SK-N-MC (cell line): ENCODE measurements at regions not wholly inside any gene's neighbourhood (a gene's known extent, or its start where the extent isn't known, plus 50 kb on each side); places are given as distances from the start of the nearest gene placed in this dataset.
A peak's percentile ranks its signal among the peaks of the same experiment; 100 is the strongest.

Source experiments
- DNase-seq: peaks from one replicate; pipeline ENCODE4 v3.0.0-alpha.2; 2011; ENCODE audit warnings: low read depth, low spot score
- H3K27ac ChIP-seq: fragments of 200-600 bp; sonication (generic); 2 replicates; pipeline ENCODE4 v1.5.1; 2016; ENCODE audit warnings: mixed run types
- H3K36me3 ChIP-seq: fragments of 200-600 bp; sonication (generic); 2 replicates; pipeline ENCODE4 v1.6.1; 2017; ENCODE audit warnings: antibody characterized with exemption, low read length, mixed read lengths; ENCODE audit not compliant: insufficient read depth
- H3K4me3 ChIP-seq: fragments of 200-600 bp; sonication (generic); 2 replicates; pipeline ENCODE4 v1.5.1; 2016
- H3K9ac ChIP-seq: fragments of 200-600 bp; sonication (generic); 2 replicates; pipeline ENCODE4 v1.8.0; 2017; ENCODE audit warnings: mixed run types, mixed read lengths; ENCODE audit not compliant: insufficient read length
- H3K9me3 ChIP-seq: fragments of 200-600 bp; sonication (generic); 2 replicates; pipeline ENCODE4 v1.6.1; 2017; ENCODE audit warnings: low read depth, mild to moderate bottlenecking, antibody characterized with exemption, low read length, moderate library complexity, mixed read lengths
- EZH2 ChIP-seq: fragments of 200-600 bp; sonication (generic); IDR thresholded peaks from one replicate; pipeline ENCODE4 v1.6.1; 2017; ENCODE audit warnings: antibody characterized with exemption
- FOXP2 ChIP-seq: optimal IDR thresholded peaks from 2 replicates; pipeline ENCODE3; 2011; ENCODE audit warnings: mild to moderate bottlenecking, moderate library complexity; ENCODE audit not compliant: insufficient read depth; ENCODE audit errors: extremely low read length, control extremely low read depth
- POLR2AphosphoS5 ChIP-seq: IDR thresholded peaks from 2 replicates; pipeline ENCODE4 v1.6.1; 2012; ENCODE audit warnings: mild to moderate bottlenecking, low read depth, low read length, borderline replicate concordance

GRCh38 chr1:232440325-232441035, 189.5 kb downstream of the SIPA1L2 start:
- Histone ChIP-seq H3K9me3 (no peaks in the 10 kb centered on the region), H3K4me3 (no peak overlapping the region), H3K36me3 (no peaks in the 10 kb centered on the region), H3K27ac (no peak overlapping the region), H3K9ac (no peak overlapping the region)
- DNase-seq: no peak
- TF ChIP-seq POLR2AphosphoS5 (no peak), EZH2 (no peak), FOXP2 (no peak)

- no peak overlapping the region for H3K27ac ChIP-seq
- no peak overlapping the region for H3K9ac ChIP-seq
- DNase-seq: no peak
- H3K36me3 ChIP-seq: no peaks in the 10 kb centered on the region
- no peak overlapping the region for H3K4me3 ChIP-seq
- no peaks in the 10 kb centered on the region for H3K9me3 ChIP-seq
- no peak for TF ChIP-seq FOXP2
- no peak for TF ChIP-seq POLR2AphosphoS5
- no peak for TF ChIP-seq EZH2
Observed at GRCh38 chr1:232439011-232439410, 190.9 kb downstream of the SIPA1L2 start.

- no peaks in the 10 kb centered on the region for H3K36me3 ChIP-seq
- H3K27ac ChIP-seq: no peak overlapping the region
- DNase-seq: no peak
- H3K4me3 ChIP-seq: no peak overlapping the region
- TF ChIP-seq EZH2: no peak
- no peak for TF ChIP-seq FOXP2
- no peak for TF ChIP-seq POLR2AphosphoS5
- no peaks in the 10 kb centered on the region for H3K9me3 ChIP-seq
- no peak overlapping the region for H3K9ac ChIP-seq
Observed at GRCh38 chr1:232438476-232438875, 191.5 kb downstream of the SIPA1L2 start.

GRCh38 chr1:232437510-232437909, 192.4 kb downstream of the SIPA1L2 start:
- H3K4me3 ChIP-seq: no peak overlapping the region
- H3K36me3 ChIP-seq: no peaks in the 10 kb centered on the region
- no peak for TF ChIP-seq POLR2AphosphoS5
- no peak for TF ChIP-seq FOXP2
- no peak overlapping the region for H3K27ac ChIP-seq
- H3K9ac ChIP-seq: no peak overlapping the region
- H3K9me3 ChIP-seq: no peaks in the 10 kb centered on the region
- DNase-seq: no peak

GRCh38 chr1:232435729-232436128, 194.2 kb downstream of the SIPA1L2 start:
- peak; percentile 50 for DNase-seq
- no peak for TF ChIP-seq EZH2
- TF ChIP-seq POLR2AphosphoS5: no peak
- TF ChIP-seq FOXP2: no peak
- no peaks in the 10 kb centered on the region for H3K36me3 ChIP-seq

GRCh38 chr1:232432313-232432712, 197.6 kb downstream of the SIPA1L2 start:
- no peak overlapping the region for H3K9ac ChIP-seq
- H3K4me3 ChIP-seq: no peak overlapping the region
- no peaks in the 10 kb centered on the region for H3K36me3 ChIP-seq
- H3K27ac ChIP-seq: no peak overlapping the region
- no peak for DNase-seq
- TF ChIP-seq POLR2AphosphoS5 (no peak), FOXP2 (no peak), EZH2 (no peak)
- no peaks in the 10 kb centered on the region for H3K9me3 ChIP-seq

More at GRCh38 chr1:232435729-232436128, 194.2 kb downstream of the SIPA1L2 start:
- Histone ChIP-seq H3K9me3 (no peaks in the 10 kb centered on the region), H3K4me3 (peak overlapping the region; percentile 33; the same call in 1 of the 2 replicates), H3K9ac (no peak overlapping the region), H3K27ac (0 out of 2 replicates have a peak overlapping the region, but pooled peaks have one; percentile 10)

- no peak for DNase-seq
- no peak overlapping the region for H3K27ac ChIP-seq
- H3K9ac ChIP-seq: no peak overlapping the region
- H3K9me3 ChIP-seq: no peaks in the 10 kb centered on the region
- H3K36me3 ChIP-seq: no peaks in the 10 kb centered on the region
- H3K4me3 ChIP-seq: no peak overlapping the region
- TF ChIP-seq EZH2 (no peak), FOXP2 (no peak), POLR2AphosphoS5 (no peak)
Observed at GRCh38 chr1:232431748-232432147, 198.2 kb downstream of the SIPA1L2 start.

GRCh38 chr1:232431326-232431725, 198.6 kb downstream of the SIPA1L2 start:
- Histone ChIP-seq H3K9me3 (no peaks in the 10 kb centered on the region), H3K9ac (no peak overlapping the region), H3K36me3 (no peaks in the 10 kb centered on the region), H3K4me3 (no peak overlapping the region), H3K27ac (no peak overlapping the region)
- TF ChIP-seq FOXP2 (no peak), POLR2AphosphoS5 (no peak), EZH2 (no peak)
- no peak for DNase-seq

- no peak overlapping the region for H3K9ac ChIP-seq
- H3K36me3 ChIP-seq: no peaks in the 10 kb centered on the region
- H3K27ac ChIP-seq: no peak overlapping the region
- no peak overlapping the region for H3K4me3 ChIP-seq
- no peak for TF ChIP-seq FOXP2
- TF ChIP-seq POLR2AphosphoS5: no peak
- no peaks in the 10 kb centered on the region for H3K9me3 ChIP-seq
- DNase-seq: no peak
Observed at GRCh38 chr1:232430467-232430866, 199.5 kb downstream of the SIPA1L2 start.
